Endodermal cell (in vitro differentiated cells): ENCODE measurements at regions not wholly inside any gene's neighbourhood (a gene's known extent, or its start where the extent isn't known, plus 50 kb on each side); places are given as distances from the start of the nearest gene placed in this dataset.

ENCODE experiments used
- DNase-seq: peaks from one replicate; pipeline ENCODE4 v3.0.0-alpha.2; 2017
- H3K27ac ChIP-seq: 2 replicates; pipeline ENCODE4 v1.5.1; 2013; ENCODE audit warnings: mild to moderate bottlenecking, low read depth, low read length, moderate library complexity
- H3K27me3 ChIP-seq: 2 replicates; pipeline ENCODE4 v1.6.1; 2013; ENCODE audit warnings: mild to moderate bottlenecking, low read length, moderate library complexity; ENCODE audit not compliant: insufficient read depth, control insufficient read depth, poor library complexity, severe bottlenecking
- H3K36me3 ChIP-seq: 2 replicates; pipeline ENCODE4 v1.7.0; 2013; ENCODE audit warnings: mild to moderate bottlenecking, low read length, moderate library complexity; ENCODE audit not compliant: control insufficient read depth, insufficient read depth
- H3K4me1 ChIP-seq: one replicate; pipeline ENCODE4 v1.7.0; 2013; ENCODE audit warnings: low read length; ENCODE audit not compliant: control insufficient read depth, insufficient read depth
- H3K4me3 ChIP-seq: 2 replicates; pipeline ENCODE4 v1.5.1; 2013; ENCODE audit warnings: mild to moderate bottlenecking, low read length, moderate library complexity
- H3K9ac ChIP-seq: 2 replicates; pipeline ENCODE4 v1.6.1; 2013; ENCODE audit warnings: mild to moderate bottlenecking, low read length, moderate library complexity; ENCODE audit not compliant: poor library complexity, severe bottlenecking; ENCODE audit errors: extremely low read depth
- H3K9me3 ChIP-seq: 2 replicates; pipeline ENCODE4 v1.6.1; 2013; ENCODE audit warnings: mild to moderate bottlenecking, low read length, moderate library complexity; ENCODE audit not compliant: control insufficient read depth
- H3K27ac Mint-ChIP-seq: 2 replicates; pipeline ENCODE4 v1.8.0; 2020; ENCODE audit warnings: mixed read lengths
- H3K27me3 Mint-ChIP-seq: 2 replicates; pipeline ENCODE4 v1.8.0; 2021; ENCODE audit warnings: mild to moderate bottlenecking, mixed read lengths; ENCODE audit not compliant: insufficient read depth
- H3K36me3 Mint-ChIP-seq: 2 replicates; pipeline ENCODE4 v1.8.0; 2020; ENCODE audit warnings: low read depth, mixed read lengths
- H3K4me1 Mint-ChIP-seq: 2 replicates; pipeline ENCODE4 v1.8.0; 2020; ENCODE audit warnings: mixed read lengths
- H3K4me3 Mint-ChIP-seq: 2 replicates; pipeline ENCODE4 v1.8.0; 2020; ENCODE audit warnings: mild to moderate bottlenecking, moderate library complexity, mixed read lengths
- H3K9me3 Mint-ChIP-seq: 2 replicates; pipeline ENCODE4 v1.8.0; 2020; ENCODE audit warnings: mild to moderate bottlenecking, mixed read lengths
- CTCF ChIP-seq: fragments of 200-600 bp; sonication (generic); conservative IDR thresholded peaks from 2 replicates; pipeline ENCODE4 v1.5.0; 2021; ENCODE audit warnings: antibody characterized with exemption, mild to moderate bottlenecking
- WGBS, 2 experiments: methylation state at CpG; one replicate each; pipeline versions ENCODE4 v1.1.5 to v1.1.7; 2013; ENCODE audit warnings: missing lambda C conversion rate in 2 of 2, mixed read lengths in 1 of 2; ENCODE audit not compliant: insufficient coverage in 1 of 2, insufficient read length in 1 of 2; 5-methylcytosine and 5-hydroxymethylcytosine counted together

DNA sequence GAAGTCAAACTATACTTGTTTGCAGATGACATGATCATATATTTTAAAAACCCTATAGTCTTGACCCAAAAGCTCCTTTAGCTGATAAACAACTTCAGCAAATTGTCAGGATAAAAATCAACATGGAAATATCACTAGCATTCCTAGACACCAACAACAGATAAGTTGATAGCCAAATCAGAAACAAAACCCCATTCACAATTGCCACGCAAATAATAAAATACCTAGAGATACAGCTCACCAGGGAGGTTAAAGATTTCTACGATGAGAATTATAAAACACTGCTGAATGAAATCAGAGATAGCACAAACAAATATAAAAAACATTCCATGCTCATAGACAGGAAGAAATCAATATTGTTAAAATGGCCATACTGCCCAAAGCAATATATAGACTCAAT, 605.0 kb upstream of the GRIA3 start:
- H3K9ac ChIP-seq = no peak overlapping the region
- no peak overlapping the region for H3K27ac ChIP-seq
- peaks cover 68% of the 10 kb centered on the region for H3K9me3 Mint-ChIP-seq
- no peak overlapping the region for H3K4me3 Mint-ChIP-seq
- no peak overlapping the region for H3K27ac Mint-ChIP-seq
- H3K4me3 ChIP-seq = no peak overlapping the region
- DNase-seq = no peak
- 63% methylated on average over 1 of the region's 2 CpGs; no CpG with 5 or more reads in 1 of the 2 experiments for WGBS, 2 experiments
- no peaks in the 10 kb centered on the region for H3K27me3 Mint-ChIP-seq
- no peaks in the 10 kb centered on the region for H3K9me3 ChIP-seq
- H3K4me1 Mint-ChIP-seq = no peaks in the 10 kb centered on the region
- no peak for TF ChIP-seq CTCF
- H3K36me3 ChIP-seq = no peaks in the 10 kb centered on the region
- H3K27me3 ChIP-seq = no peaks in the 10 kb centered on the region
- no peaks in the 10 kb centered on the region for H3K36me3 Mint-ChIP-seq
- H3K4me1 ChIP-seq = no peaks in the 10 kb centered on the region

GRCh38 chrX:122579526-122579925, 604.6 kb upstream of the GRIA3 start:
- Histone ChIP-seq H3K9ac (no peak overlapping the region), H3K9me3 (no peaks in the 10 kb centered on the region), H3K27ac (no peak overlapping the region), H3K36me3 (no peaks in the 10 kb centered on the region), H3K4me3 (no peak overlapping the region), H3K27me3 (no peaks in the 10 kb centered on the region), H3K4me1 (no peaks in the 10 kb centered on the region)
- DNase-seq = no peak
- WGBS, 2 experiments = 100% methylated on average over 1 of the region's 2 CpGs; no CpG with 5 or more reads in 1 of the 2 experiments
- H3K4me1 Mint-ChIP-seq = no peaks in the 10 kb centered on the region
- no peak overlapping the region for H3K27ac Mint-ChIP-seq
- peaks cover 67% of the 10 kb centered on the region for H3K9me3 Mint-ChIP-seq
- H3K4me3 Mint-ChIP-seq = no peak overlapping the region
- no peak for TF ChIP-seq CTCF
- H3K36me3 Mint-ChIP-seq = no peaks in the 10 kb centered on the region
- no peaks in the 10 kb centered on the region for H3K27me3 Mint-ChIP-seq

DNA sequence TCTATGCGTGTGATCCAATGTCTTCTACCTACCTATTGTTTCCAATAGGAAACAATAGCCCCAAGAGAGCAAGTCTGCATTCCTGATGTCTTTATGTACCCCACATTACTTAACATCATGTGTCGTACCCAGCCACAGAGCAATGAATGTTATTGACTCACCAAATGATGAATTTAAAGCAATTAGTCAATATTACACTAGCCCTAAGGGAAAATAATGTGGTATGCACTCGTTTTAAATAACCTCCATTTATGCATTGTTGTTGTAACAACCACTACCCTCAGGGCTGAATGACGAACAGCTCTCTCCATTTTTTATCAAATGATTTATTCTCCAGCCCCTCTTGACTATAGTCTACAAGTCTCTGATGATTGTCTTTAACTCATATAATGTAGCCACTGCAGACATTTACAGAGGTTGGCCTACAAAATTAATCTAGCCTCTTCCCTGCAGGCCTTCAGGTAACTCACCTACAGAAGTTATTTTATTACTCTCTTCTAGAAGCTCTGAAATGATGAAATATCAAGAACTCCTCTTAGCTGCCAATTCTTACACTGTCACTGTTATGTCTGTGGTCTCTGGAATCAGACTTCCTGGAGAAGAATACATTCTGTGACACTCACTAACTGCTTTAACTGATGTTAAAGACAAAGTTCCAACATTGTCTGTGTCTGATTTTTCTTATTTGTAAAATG, 601.7 kb upstream of the GRIA3 start:
- no peaks in the 10 kb centered on the region for H3K27me3 Mint-ChIP-seq
- Histone ChIP-seq H3K27me3 (no peaks in the 10 kb centered on the region), H3K4me3 (no peak overlapping the region), H3K36me3 (no peaks in the 10 kb centered on the region), H3K9me3 (no peaks in the 10 kb centered on the region), H3K27ac (no peak overlapping the region), H3K4me1 (no peaks in the 10 kb centered on the region), H3K9ac (no peak overlapping the region)
- WGBS, 2 experiments = 94% methylated on average over 4 of the region's 4 CpGs; no CpG with 5 or more reads in 1 of the 2 experiments
- no peak overlapping the region for H3K27ac Mint-ChIP-seq
- no peak overlapping the region for H3K4me3 Mint-ChIP-seq
- no peak for TF ChIP-seq CTCF
- H3K36me3 Mint-ChIP-seq = no peaks in the 10 kb centered on the region
- peaks cover 55% of the 10 kb centered on the region for H3K9me3 Mint-ChIP-seq
- no peak for DNase-seq
- no peaks in the 10 kb centered on the region for H3K4me1 Mint-ChIP-seq
